ENCODE measurements at regions not wholly inside any gene's neighbourhood (a gene's known extent, or its start where the extent isn't known, plus 50 kb on each side); places are given as distances from the start of the nearest gene placed in this dataset.
"Not testable (repeated sequence)": the region's sequence is repeated elsewhere in the genome, so short reads cannot be mapped to it uniquely, and the experiment has no call there.

GRCh38 chr7:45335024-45335423 is 177.4 kb downstream of the RAMP3 start:
- intact Hi-C loops (cut with DNase I); DNase-seq (ENCODE audit: low spot score): not testable (repeated sequence)

GRCh38 chr7:45342236-45342635 is 184.6 kb downstream of the RAMP3 start:
- intact Hi-C loops (cut with DNase I): no loop called here

DNA sequence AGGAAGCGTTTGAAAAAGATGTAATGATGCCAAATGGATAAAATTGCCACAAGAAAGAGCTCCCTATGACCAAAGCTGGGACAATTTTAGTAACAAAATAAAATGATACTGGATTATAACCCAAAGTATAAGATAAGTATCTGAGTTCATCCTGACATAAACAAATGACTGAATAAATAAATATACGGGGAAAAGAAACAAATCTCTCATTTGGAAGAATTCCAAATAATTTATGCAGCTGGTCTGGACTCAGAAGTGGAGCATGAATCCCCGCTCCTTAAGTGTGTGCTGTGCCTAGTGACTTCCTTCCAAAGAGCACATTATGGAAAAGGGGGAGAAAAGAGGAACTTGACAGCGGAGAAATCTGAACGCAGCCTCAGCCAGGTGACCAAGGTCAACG is 186.2 kb downstream of the RAMP3 start:
- DNase-seq (ENCODE audit: low spot score): no peak
- intact Hi-C loops (cut with DNase I): no loop called here

More at GRCh38 chr7:45342236-45342635, 184.6 kb downstream of the RAMP3 start:
- DNase-seq (ENCODE audit: low spot score): no peak

DNA sequence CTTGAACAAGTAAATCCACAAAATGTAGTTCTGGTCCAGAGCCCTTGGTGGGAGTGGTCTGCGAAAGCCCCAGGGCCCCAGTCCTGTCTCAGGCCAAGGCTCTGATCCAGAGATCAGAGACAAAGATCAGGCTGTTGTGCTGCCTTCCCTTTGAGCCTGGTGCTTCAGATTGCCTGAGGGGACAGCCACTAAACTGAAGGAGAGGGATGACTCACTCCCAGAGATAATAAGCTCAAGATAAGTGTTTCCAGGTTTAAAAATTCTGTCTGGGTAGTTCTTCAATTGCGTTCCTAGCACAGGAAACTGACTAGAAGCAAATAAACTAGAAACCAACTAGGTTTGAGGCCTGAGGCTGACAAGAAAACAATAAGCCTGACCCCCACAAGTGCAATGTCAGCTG is 190.2 kb downstream of the RAMP3 start:
- intact Hi-C loops (cut with DNase I): no loop called here
- DNase-seq (ENCODE audit: low spot score): no peak

DNA sequence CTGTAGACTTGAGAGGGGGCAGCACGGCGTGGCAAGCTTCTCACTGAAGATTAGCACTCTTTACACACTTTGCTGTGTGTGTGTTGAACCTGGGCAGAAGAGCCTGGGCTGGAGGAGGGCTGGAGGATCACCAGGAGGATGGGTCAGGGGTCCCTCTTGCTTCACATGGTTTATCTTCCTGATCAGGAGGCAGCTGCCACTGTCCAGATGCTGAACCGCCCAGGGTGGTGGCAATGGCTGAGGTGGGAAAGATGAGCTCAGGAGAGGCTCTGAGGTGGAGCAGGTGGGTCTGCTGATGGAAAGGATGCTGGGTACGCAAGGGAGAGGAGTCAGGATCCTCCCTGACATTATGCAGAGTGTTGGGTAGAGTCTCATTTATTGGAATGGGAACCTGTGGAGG is 191.5 kb downstream of the RAMP3 start:
- intact Hi-C loops (cut with DNase I): no loop called here

DNA sequence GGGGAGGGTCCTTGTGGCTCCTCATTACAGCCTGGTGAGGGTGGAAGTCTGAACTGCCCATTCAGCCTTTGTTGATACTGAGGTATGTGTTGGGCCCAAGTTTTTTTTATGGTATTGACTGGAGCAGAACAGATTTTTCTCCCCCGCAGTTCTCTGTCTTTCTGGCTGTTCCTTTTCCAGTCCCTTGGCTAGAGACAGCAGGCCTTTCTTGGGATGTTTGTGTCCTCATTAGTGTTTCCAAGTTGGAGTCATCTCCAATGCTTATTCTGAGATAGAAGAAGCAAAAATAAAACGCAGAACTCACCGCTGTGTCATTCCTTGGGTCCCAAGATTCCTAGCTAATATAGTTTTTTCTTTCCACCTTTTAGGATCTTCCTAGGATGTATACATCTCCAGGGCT is 193.3 kb downstream of the RAMP3 start:
- no peak for DNase-seq (ENCODE audit: low spot score)
- intact Hi-C loops (cut with DNase I): no loop called here

More for the DNA sequence above, 191.5 kb downstream of the RAMP3 start:
- DNase-seq (ENCODE audit: low spot score): no peak

- intact Hi-C loops (cut with DNase I): loop anchor here in 1 of 2 donors (5.0 kb wide), 1 partner anchor 1869 kb away; no protein-coding TSS in a partner anchor
- no peak for DNase-seq (ENCODE audit: low spot score)
Measured at GRCh38 chr7:45358287-45358686, 200.7 kb downstream of the RAMP3 start.

DNA sequence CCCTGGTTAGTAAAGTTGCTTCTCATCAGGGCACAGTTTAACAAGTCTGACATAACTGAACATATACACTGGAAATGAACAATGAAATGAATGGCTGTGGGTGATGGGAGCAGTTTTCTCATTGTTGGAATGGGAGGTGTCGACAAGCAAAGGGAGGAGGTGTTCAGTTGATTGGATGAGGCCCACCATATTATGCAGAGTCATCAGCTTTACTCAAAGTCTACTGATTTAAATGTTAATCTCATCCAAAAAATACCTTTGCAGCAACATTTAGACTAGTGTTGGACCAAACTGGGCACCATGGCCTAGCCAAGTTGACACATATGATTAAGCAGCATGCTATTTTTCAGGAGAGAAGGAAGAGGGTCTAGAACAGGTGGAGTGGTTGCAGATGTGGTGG is 201.7 kb downstream of the RAMP3 start:
- intact Hi-C loops (cut with DNase I): loop anchor here in 1 of 2 donors (5.0 kb wide), 1 partner anchor 1868 kb away; no protein-coding TSS in a partner anchor

DNA sequence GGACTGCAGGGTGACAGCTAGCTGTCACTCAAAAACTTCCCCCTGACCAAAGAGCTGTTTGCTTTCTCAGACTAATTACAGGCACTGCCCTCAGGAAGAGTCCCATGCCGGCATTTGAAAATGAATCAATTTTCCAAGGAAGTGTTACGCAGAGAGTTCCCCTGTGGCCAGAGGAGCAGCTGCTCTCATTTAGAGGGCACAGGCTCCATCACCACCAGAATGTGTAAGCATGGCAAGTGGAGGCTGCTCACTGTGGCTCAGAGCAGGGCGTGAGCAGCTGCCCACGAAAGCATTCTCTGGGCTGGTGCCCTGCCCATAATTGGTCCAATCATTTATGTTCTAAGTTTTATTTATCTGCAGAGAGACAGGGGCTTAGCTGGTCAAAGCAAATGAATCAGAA is 202.2 kb downstream of the RAMP3 start:
- DNase-seq (ENCODE audit: low spot score): no peak
- intact Hi-C loops (cut with DNase I): loop anchor here in 1 of 2 donors (5.0 kb wide), 1 partner anchor 1868 kb away; no protein-coding TSS in a partner anchor

More for the DNA sequence above, 201.7 kb downstream of the RAMP3 start:
- DNase-seq (ENCODE audit: low spot score): no peak

- no peak for DNase-seq (ENCODE audit: low spot score)
- intact Hi-C loops (cut with DNase I): no loop called here
Measured at GRCh38 chr7:45363669-45364068, 206.1 kb downstream of the RAMP3 start.

DNA sequence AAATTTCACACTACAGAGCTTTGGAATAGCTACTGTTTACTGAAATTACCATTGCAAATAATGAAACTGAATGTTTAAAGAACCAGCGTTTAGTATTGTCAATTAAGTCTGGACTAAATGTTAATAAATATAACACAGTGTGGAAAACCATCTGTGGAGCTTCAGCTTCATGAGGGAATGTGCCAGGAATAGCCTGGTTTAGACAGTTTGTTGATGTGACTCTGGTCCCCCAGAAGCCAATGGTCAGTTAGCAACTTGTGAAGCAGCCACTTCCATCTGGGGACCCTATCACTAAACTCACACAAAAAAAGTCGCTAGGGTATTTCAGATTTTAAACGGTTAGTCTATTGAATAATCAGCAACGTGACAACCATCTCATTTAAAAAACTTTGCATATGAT is 207.8 kb downstream of the RAMP3 start:
- DNase-seq (ENCODE audit: low spot score): no peak

DNA sequence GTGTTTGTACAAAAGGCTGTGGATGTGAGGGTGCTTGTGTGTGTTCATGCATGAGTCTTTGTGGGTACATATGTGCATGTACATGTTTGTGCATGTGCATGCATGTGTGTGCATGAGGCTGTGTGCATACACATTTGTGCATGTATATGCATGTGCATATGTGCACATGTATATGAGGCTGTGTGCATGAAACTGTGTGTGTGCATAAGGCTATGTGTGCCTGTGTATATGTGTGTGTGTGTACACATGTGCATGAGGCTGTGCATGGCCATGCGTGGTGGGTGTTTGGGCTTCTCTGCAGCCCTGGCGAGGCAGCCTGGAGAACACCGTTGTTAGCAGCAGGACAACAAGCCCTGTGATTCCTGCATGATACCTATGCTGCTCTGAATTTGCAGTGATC is 207.7 kb upstream of the ADCY1 start:
- DNase-seq (ENCODE audit: low spot score): no peak
- intact Hi-C loops (cut with DNase I): no loop called here

More for the DNA sequence above, 207.8 kb downstream of the RAMP3 start:
- intact Hi-C loops (cut with DNase I): no loop called here

DNA sequence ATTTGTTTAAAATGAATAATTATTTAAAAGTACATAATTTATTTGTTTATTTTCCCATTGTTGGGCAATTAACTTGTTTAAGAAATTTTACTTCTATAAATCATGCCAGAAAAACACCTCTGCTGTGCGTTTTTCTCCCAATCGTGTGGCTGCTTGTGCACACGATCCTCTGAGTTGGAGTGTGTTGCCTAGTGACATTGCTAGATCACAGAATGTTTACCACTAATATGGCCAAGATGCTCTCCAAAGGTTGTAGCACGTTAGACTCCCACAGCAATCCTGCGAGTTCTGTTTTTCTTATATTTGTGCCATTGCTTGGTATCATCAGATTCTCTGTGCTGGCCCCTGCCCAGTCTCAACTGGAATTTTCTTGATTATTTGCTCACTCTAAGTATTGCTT is 207.1 kb upstream of the ADCY1 start:
- no peak for DNase-seq (ENCODE audit: low spot score)
- intact Hi-C loops (cut with DNase I): no loop called here

DNA sequence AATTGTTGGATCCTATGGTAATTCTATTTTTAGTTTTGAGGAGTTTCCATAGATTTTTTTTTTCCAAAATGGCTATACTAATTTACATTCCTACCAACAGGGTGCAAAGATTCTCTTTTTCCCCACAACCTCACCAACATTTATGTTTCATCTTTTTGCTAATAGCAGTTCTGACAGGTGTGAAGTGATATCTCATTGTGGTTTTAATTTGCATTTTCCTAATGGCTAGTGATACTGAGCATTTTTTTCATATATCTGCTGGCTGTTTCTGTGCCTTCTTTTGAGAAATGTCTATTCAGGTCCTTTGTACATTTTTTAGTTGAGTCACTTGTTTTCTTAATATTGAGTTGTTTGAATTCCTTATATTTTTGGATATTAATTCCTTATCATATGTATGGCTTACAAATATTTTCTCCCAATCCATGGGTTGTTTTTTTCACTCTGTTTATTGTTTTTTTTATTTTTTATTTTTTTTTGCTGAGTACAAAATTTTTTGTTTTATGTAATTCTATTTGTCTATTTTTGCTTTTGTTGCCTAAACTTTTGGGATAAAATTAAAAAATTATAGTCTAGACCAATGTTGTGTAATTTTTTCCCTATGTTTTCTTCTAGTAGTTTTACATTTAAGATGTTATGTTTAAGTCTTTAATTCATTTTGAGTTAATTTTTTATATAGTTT is 205.9 kb upstream of the ADCY1 start:
- intact Hi-C loops (cut with DNase I): no loop called here

DNA sequence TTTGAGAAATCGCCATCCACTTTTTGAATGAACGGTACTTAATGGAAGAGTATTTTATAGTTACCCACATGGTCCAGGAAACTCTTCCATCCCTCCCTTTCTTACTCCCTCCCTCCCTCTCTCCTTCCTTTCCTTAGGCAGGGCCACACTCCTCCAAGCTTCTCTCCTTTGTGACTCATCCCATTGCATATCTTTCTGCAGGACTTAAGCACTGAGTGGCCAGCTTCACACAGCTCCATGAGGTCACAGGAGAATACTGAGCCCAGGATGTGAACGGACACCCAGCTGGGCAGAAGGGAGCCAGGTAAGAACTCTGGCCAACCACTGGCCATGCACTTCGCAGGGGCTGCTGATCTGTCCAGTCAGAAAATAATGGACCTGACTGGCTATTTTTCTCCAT is 189.7 kb upstream of the ADCY1 start:
- intact Hi-C loops (cut with DNase I): no loop called here
- no peak for DNase-seq (ENCODE audit: low spot score)

More for the DNA sequence above, 205.9 kb upstream of the ADCY1 start:
- DNase-seq (ENCODE audit: low spot score): no peak

GRCh38 chr7:45387837-45388236 is 186.3 kb upstream of the ADCY1 start:
- intact Hi-C loops (cut with DNase I): no loop called here
- DNase-seq (ENCODE audit: low spot score): no peak

- DNase-seq (ENCODE audit: low spot score): no peak
- intact Hi-C loops (cut with DNase I): no loop called here
Measured at GRCh38 chr7:45389073-45389872, 184.9 kb upstream of the ADCY1 start.

DNA sequence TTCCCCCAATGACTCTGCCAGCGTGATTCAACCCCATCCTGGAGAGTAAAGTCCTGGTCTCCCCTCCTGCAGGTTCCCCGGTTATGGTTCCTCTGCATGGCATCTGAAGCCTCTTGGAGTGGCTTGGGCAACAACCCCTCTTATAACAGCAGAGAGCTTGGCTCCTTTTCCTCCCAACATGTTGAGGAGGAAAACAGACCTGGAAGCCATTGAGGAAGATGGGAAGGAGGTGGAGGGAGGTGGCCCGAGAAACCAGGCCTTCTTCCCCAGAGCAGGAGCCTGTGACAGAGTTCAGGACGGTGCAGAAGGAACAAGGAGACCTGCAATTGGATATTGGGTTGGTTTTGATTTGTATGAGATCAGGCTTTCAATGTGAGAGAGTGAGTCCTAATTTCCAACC is 184.0 kb upstream of the ADCY1 start:
- DNase-seq (ENCODE audit: low spot score): no peak

DNA sequence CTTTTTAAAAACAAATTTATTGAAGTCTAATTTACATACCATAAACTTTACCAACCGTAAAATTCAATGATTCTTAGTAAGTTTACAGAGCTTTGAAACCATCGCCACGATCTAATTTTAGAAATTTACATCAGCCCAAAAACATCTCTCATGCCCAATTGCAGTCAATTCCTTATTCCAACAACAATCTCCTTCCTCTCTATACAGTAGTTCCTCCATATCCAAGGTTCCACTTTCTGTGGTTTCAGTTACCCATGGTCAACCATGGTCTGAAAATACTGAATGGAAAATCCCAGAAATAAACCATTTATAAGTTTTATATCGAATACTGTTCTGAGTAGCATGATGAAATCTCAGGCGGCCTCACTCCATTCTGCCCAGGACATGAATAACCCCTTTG is 183.4 kb upstream of the ADCY1 start:
- DNase-seq (ENCODE audit: low spot score): no peak
- intact Hi-C loops (cut with DNase I): no loop called here

More for the DNA sequence above, 184.0 kb upstream of the ADCY1 start:
- intact Hi-C loops (cut with DNase I): no loop called here

DNA sequence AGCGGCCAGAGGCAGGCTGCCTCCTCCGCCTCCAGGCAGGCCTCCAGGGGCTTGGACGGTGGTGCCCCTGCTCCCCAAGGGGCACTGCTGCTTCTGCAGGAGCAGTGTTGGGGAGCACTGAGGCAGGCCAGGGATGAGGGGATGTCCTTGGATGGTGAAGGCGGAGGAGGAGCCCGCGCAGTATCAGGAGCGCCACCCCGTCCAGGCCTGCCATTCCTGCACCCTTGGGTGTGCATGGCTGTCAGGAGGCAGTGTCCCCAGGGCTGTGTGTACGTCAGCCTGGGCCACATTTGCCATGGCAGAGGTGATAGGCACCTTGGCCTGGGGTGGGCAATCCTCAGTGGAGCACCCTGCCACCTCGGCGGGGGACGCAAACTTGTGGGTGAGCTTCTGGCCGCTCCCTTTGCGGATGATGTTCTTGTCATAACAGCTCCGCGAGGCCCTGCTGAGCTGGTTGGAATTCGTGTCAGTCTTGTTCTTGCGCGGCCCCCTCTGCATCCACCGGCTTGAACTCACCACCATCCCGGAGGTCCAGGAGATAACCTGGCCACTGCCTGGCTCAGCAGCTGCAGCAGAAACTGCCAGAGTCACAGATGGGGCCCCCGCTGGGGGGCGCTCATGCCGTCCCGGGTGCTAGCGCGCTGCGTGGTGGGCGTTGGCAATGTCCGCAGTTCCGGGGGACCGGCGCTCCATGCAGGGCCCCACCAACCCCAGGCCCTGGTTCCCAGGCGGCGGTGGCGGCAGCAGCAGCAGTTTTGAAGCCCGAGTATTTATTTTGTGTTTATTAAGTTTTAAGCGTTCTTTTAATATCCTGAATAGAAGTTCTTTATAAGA is 182.3 kb upstream of the ADCY1 start:
- intact Hi-C loops (cut with DNase I): no loop called here
- DNase-seq (ENCODE audit: low spot score): no peak

All from posterior vena cava (tissue), 2 donors.